GM13976 (cell line): ENCODE measurements at regions not wholly inside any gene's neighbourhood (a gene's known extent, or its start where the extent isn't known, plus 50 kb on each side); places are given as distances from the start of the nearest gene placed in this dataset.
"Not testable (repeated sequence)": the region's sequence is repeated elsewhere in the genome, so short reads cannot be mapped to it uniquely, and the experiment has no call there.

ENCODE experiments used
- DNase-seq: peaks from one replicate; pipeline ENCODE4 v3.0.0; 2012; ENCODE audit warnings: low spot score
- CTCF ChIP-seq: IDR thresholded peaks from 2 replicates; pipeline ENCODE4 v1.5.1; 2012; ENCODE audit warnings: borderline replicate concordance, mild to moderate bottlenecking; ENCODE audit not compliant: insufficient read depth; ENCODE audit errors: extremely low read depth, missing control alignments, control extremely low read depth
- in situ Hi-C: fragments of 300-500 bp; cut with MboI; formaldehyde crosslinking; loops from one replicate; pipeline ENCODE4 v1.12.0; 2022; ENCODE audit warnings: low sequenced_read_pairs, mixed read lengths, inconsistent platforms; ENCODE audit not compliant: unreplicated experiment

- TF ChIP-seq CTCF, result no peak
- DNase-seq, result no peak
Measured at GRCh38 chr2:210859314-210859713, 302.9 kb downstream of the CPS1 start.

GRCh38 chr2:210860276-210860675 lies 303.9 kb downstream of the CPS1 start:
- in situ Hi-C loops, result no loop called here
- no peak for DNase-seq

More at GRCh38 chr2:210859314-210859713, 302.9 kb downstream of the CPS1 start:
- in situ Hi-C loops, result no loop called here

GRCh38 chr2:210861038-210861665 lies 304.8 kb downstream of the CPS1 start:
- DNase-seq, result no peak
- TF ChIP-seq CTCF, result no peak
- in situ Hi-C loops, result no loop called here

More at GRCh38 chr2:210860276-210860675, 303.9 kb downstream of the CPS1 start:
- no peak for TF ChIP-seq CTCF

DNA sequence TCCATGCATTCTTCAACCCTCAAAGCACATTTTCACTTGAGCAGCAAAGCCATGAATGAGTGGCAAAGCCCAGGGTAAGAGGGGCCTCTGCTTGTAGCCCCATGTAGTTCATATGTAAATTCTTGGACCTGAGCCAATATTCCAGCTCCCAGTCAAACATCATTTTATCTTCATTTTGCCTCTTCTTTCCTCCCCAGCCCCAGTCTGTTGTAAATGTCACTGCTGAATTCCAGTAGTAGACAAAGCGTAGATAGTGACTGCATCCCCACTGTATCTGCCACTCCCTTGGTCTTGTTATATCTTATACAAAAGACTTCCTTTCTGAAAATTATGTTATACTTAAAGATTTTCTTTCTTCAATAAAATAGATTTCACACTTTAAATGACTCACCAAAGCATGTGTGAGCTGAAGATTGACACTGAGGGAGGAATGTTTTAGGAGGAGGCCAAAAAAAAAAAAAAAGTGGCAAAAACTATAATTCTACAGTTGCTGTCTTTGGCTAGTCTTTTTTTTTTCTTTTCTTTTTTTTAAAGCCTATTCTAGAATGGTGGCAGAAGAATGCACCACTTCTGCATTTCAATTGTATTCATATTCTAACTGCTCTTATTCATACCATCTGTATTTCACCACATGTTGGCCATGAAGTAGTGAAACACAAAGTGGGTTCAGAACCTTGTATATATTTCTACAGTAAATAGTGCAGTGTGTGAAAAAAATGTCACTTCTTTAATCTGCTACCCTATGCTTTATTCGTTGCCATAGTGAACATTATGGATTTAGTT lies 306.1 kb downstream of the CPS1 start:
- in situ Hi-C loops, result no loop called here
- TF ChIP-seq CTCF, result no peak

DNA sequence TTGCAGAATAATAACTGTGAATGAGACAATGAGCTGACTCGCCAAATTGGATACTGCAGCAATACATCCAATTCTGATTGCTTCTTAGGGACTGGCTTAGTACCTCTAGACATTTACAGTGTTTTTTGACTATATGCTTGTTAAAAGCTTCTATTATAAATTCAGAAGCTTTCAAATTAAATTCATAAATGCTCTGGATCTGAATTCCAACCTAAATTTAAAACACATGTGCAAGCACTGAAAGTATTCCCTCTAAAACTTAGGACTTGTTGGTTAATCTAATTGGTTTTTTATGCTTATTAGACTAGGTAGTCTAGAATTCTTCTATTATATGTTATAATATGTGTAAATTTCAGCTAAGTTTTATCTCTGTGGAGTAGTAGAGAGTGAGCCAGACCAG lies 306.9 kb downstream of the CPS1 start:
- in situ Hi-C loops, result no loop called here
- no peak for DNase-seq
- no peak for TF ChIP-seq CTCF

More for the DNA sequence above, 306.1 kb downstream of the CPS1 start:
- DNase-seq, result no peak

- in situ Hi-C loops, DNase-seq: not testable (repeated sequence)
Measured at GRCh38 chr2:210871566-210871965, 315.2 kb downstream of the CPS1 start.

DNA sequence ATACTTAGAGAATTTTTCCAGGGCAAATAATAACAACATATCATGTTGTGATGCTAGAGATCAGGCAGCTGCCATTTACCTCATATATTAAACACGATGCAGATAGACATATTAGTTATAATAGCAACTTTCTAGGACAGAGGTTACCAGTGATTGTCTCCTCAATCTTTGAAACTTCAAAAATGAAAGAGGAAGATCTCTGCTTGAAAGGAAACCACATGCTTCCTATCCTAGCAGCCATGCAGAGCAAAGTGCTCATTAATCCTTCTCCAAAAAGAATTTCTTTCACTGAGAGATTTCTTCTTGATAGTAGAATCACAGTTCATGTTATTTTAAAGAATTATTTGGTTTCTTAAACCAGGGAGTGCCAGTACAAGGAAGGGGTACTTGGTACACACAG lies 317.2 kb downstream of the CPS1 start:
- in situ Hi-C loops, result no loop called here
- TF ChIP-seq CTCF, result no peak
- no peak for DNase-seq
